Tibial nerve (tissue), 4 donors: ENCODE measurements at regions not wholly inside any gene's neighbourhood (a gene's known extent, or its start where the extent isn't known, plus 50 kb on each side); places are given as distances from the start of the nearest gene placed in this dataset.

ENCODE experiments used
- CTCF ChIP-seq, 5 experiments: fragments of 200-600 bp in 3 of 5; fragments of 450-650 bp in 2 of 5; sonication (generic) in 3 of 5; IDR thresholded peaks; one replicate each; pipeline ENCODE4 v1.5.1; 2016 to 2019; ENCODE audit warnings: antibody characterized with exemption in 5 of 5, mild to moderate bottlenecking in 3 of 5, moderate library complexity in 2 of 5
- EP300 ChIP-seq, 2 donors: sonication (generic); formaldehyde crosslinking; IDR thresholded peaks; one replicate each; pipeline ENCODE4 v1.6.1; 2017; ENCODE audit warnings: antibody characterized with exemption in 2 of 2, mild to moderate bottlenecking in 1 of 2
- POLR2A ChIP-seq, 2 donors: fragments of 450-650 bp; IDR thresholded peaks; one replicate each; pipeline ENCODE4 v1.6.1; 2017; ENCODE audit warnings: antibody characterized with exemption in 2 of 2, mild to moderate bottlenecking in 2 of 2, moderate library complexity in 2 of 2

- TF ChIP-seq EP300 (IDR thresholded peaks at IDR 0.05) (no peak), CTCF (IDR thresholded peaks at IDR 0.05) (no peak), POLR2A (IDR thresholded peaks at IDR 0.05) (no peak)
Observed at GRCh38 chr7:156002362-156003066, 190.3 kb upstream of the SHH start.
